Effector memory CD4-positive, alpha-beta T cell (primary cell): ENCODE measurements at regions not wholly inside any gene's neighbourhood (a gene's known extent, or its start where the extent isn't known, plus 50 kb on each side); places are given as distances from the start of the nearest gene placed in this dataset.

Experiments used
- DNase-seq, 3 donors: peaks; one replicate each; pipeline ENCODE4 v3.0.0-alpha.2; 2020
- H3K27ac ChIP-seq: 2 replicates; pipeline ENCODE4 v1.7.0; 2013; ENCODE audit warnings: mild to moderate bottlenecking, low read length, moderate library complexity; ENCODE audit not compliant: insufficient read depth, poor library complexity, severe bottlenecking
- H3K27me3 ChIP-seq: replicated peaks from 2 replicates; pipeline ENCODE4 v1.7.0; 2013; ENCODE audit warnings: mild to moderate bottlenecking, low read length; ENCODE audit not compliant: insufficient read depth, control insufficient read depth, poor library complexity, severe bottlenecking
- H3K36me3 ChIP-seq: 2 replicates; pipeline ENCODE4 v1.7.0; 2013; ENCODE audit warnings: mild to moderate bottlenecking, low read length, moderate library complexity; ENCODE audit not compliant: control insufficient read depth, insufficient read depth
- H3K4me1 ChIP-seq: 2 replicates; pipeline ENCODE4 v1.7.0; 2013; ENCODE audit warnings: low read length, mild to moderate bottlenecking; ENCODE audit not compliant: control insufficient read depth, insufficient read depth, poor library complexity, severe bottlenecking
- H3K4me3 ChIP-seq: 2 replicates; pipeline ENCODE4 v1.7.0; 2013; ENCODE audit warnings: low read length, low read depth, mild to moderate bottlenecking; ENCODE audit not compliant: insufficient read depth, poor library complexity, severe bottlenecking
- H3K9me3 ChIP-seq: 2 replicates; pipeline ENCODE4 v1.7.0; 2013; ENCODE audit warnings: mild to moderate bottlenecking, low read length, moderate library complexity; ENCODE audit not compliant: control insufficient read depth

GRCh38 chr2:145060876-145061275 lies 541.0 kb upstream of the ZEB2 start:
- no peaks in the 10 kb centered on the region for H3K27me3 ChIP-seq
- no peak overlapping the region for H3K4me3 ChIP-seq
- no peaks in the 10 kb centered on the region for H3K9me3 ChIP-seq
- no peak for DNase-seq
- no peaks in the 10 kb centered on the region for H3K36me3 ChIP-seq
- no peaks in the 10 kb centered on the region for H3K4me1 ChIP-seq
- no peak overlapping the region for H3K27ac ChIP-seq

GRCh38 chr2:145059914-145060313 lies 540.0 kb upstream of the ZEB2 start:
- H3K27ac ChIP-seq = no peak overlapping the region
- H3K4me1 ChIP-seq = no peaks in the 10 kb centered on the region
- no peaks in the 10 kb centered on the region for H3K9me3 ChIP-seq
- H3K27me3 ChIP-seq = no peaks in the 10 kb centered on the region
- no peak for DNase-seq
- no peak overlapping the region for H3K4me3 ChIP-seq
- no peaks in the 10 kb centered on the region for H3K36me3 ChIP-seq

- Histone ChIP-seq H3K36me3 (no peaks in the 10 kb centered on the region), H3K27me3 (no peaks in the 10 kb centered on the region), H3K27ac (no peak overlapping the region), H3K4me3 (no peak overlapping the region), H3K4me1 (no peaks in the 10 kb centered on the region), H3K9me3 (no peaks in the 10 kb centered on the region)
- no peak for DNase-seq
Measured at GRCh38 chr2:145059343-145059742, 539.4 kb upstream of the ZEB2 start.

GRCh38 chr2:145058457-145058856 lies 538.5 kb upstream of the ZEB2 start:
- Histone ChIP-seq H3K4me3 (no peak overlapping the region), H3K36me3 (no peaks in the 10 kb centered on the region), H3K27me3 (no peaks in the 10 kb centered on the region), H3K4me1 (no peaks in the 10 kb centered on the region), H3K27ac (no peak overlapping the region), H3K9me3 (no peaks in the 10 kb centered on the region)
- DNase-seq = no peak

- no peak overlapping the region for H3K4me3 ChIP-seq
- H3K27ac ChIP-seq = no peak overlapping the region
- H3K36me3 ChIP-seq = no peaks in the 10 kb centered on the region
- no peaks in the 10 kb centered on the region for H3K4me1 ChIP-seq
- no peak for DNase-seq
- no peaks in the 10 kb centered on the region for H3K27me3 ChIP-seq
- H3K9me3 ChIP-seq = no peaks in the 10 kb centered on the region
Measured at GRCh38 chr2:145055651-145056050, 535.7 kb upstream of the ZEB2 start.

- no peak for DNase-seq
- no peaks in the 10 kb centered on the region for H3K36me3 ChIP-seq
- H3K27ac ChIP-seq = no peak overlapping the region
- no peaks in the 10 kb centered on the region for H3K9me3 ChIP-seq
- no peak overlapping the region for H3K4me3 ChIP-seq
- no peaks in the 10 kb centered on the region for H3K27me3 ChIP-seq
- no peaks in the 10 kb centered on the region for H3K4me1 ChIP-seq
Measured at GRCh38 chr2:145050134-145050533, 530.2 kb upstream of the ZEB2 start.

- Histone ChIP-seq H3K36me3 (no peaks in the 10 kb centered on the region), H3K9me3 (no peaks in the 10 kb centered on the region), H3K27ac (no peak overlapping the region), H3K4me3 (no peak overlapping the region), H3K27me3 (no peaks in the 10 kb centered on the region), H3K4me1 (no peaks in the 10 kb centered on the region)
- no peak for DNase-seq
Measured at GRCh38 chr2:145049475-145049874, 529.6 kb upstream of the ZEB2 start.

- Histone ChIP-seq H3K27ac (no peak overlapping the region), H3K4me1 (no peaks in the 10 kb centered on the region), H3K27me3 (no peaks in the 10 kb centered on the region), H3K9me3 (no peaks in the 10 kb centered on the region), H3K4me3 (no peak overlapping the region), H3K36me3 (no peaks in the 10 kb centered on the region)
- DNase-seq = no peak
Measured at GRCh38 chr2:145047554-145047953, 527.6 kb upstream of the ZEB2 start.

GRCh38 chr2:145044491-145044890 lies 524.6 kb upstream of the ZEB2 start:
- H3K27me3 ChIP-seq = no peaks in the 10 kb centered on the region
- no peaks in the 10 kb centered on the region for H3K36me3 ChIP-seq
- H3K27ac ChIP-seq = no peak overlapping the region
- no peak for DNase-seq
- no peaks in the 10 kb centered on the region for H3K9me3 ChIP-seq
- H3K4me1 ChIP-seq = no peaks in the 10 kb centered on the region
- H3K4me3 ChIP-seq = no peak overlapping the region

GRCh38 chr2:145043399-145043834 lies 523.5 kb upstream of the ZEB2 start:
- Histone ChIP-seq H3K4me1 (no peaks in the 10 kb centered on the region), H3K27me3 (no peaks in the 10 kb centered on the region), H3K4me3 (no peak overlapping the region), H3K36me3 (no peaks in the 10 kb centered on the region), H3K27ac (no peak overlapping the region), H3K9me3 (no peaks in the 10 kb centered on the region)
- no peak for DNase-seq

GRCh38 chr2:145041706-145042105 lies 521.8 kb upstream of the ZEB2 start:
- Histone ChIP-seq H3K27ac (no peak overlapping the region), H3K4me1 (no peaks in the 10 kb centered on the region), H3K27me3 (no peaks in the 10 kb centered on the region), H3K36me3 (no peaks in the 10 kb centered on the region), H3K4me3 (no peak overlapping the region), H3K9me3 (no peaks in the 10 kb centered on the region)
- DNase-seq = no peak
